ENCODE measurements at regions not wholly inside any gene's neighbourhood (a gene's known extent, or its start where the extent isn't known, plus 50 kb on each side); places are given as distances from the start of the nearest gene placed in this dataset.
"Not testable (repeated sequence)": the region's sequence is repeated elsewhere in the genome, so short reads cannot be mapped to it uniquely, and the experiment has no call there.

- no peak for DNase-seq (ENCODE audit: low read depth in 4 of 6, low spot score in 6 of 6)
- no peaks in the 10 kb centered on the region for H3K36me3 ChIP-seq (ENCODE audit: control insufficient read depth, insufficient read depth, low read length)
- no peak overlapping the region for H3K27ac ChIP-seq (ENCODE audit: low read depth, low read length)
- WGBS (ENCODE audit: insufficient coverage): 87% methylated on average over 2 of the region's 4 CpGs
- no peaks in the 10 kb centered on the region for H3K9me3 ChIP-seq (ENCODE audit: control insufficient read depth, insufficient read depth, low read length)
- H3K27me3 ChIP-seq (ENCODE audit: control insufficient read depth, insufficient read depth, low read length): no peaks in the 10 kb centered on the region
- no peak overlapping the region for H3K4me3 ChIP-seq (ENCODE audit: low read depth, low read length)
- H3K4me1 ChIP-seq (ENCODE audit: control insufficient read depth, insufficient read depth, low read length): peaks cover 3% of the 10 kb centered on the region
Observed at GRCh38 chr6:11424395-11425034, 113.0 kb upstream of the TMEM170B start.

DNA sequence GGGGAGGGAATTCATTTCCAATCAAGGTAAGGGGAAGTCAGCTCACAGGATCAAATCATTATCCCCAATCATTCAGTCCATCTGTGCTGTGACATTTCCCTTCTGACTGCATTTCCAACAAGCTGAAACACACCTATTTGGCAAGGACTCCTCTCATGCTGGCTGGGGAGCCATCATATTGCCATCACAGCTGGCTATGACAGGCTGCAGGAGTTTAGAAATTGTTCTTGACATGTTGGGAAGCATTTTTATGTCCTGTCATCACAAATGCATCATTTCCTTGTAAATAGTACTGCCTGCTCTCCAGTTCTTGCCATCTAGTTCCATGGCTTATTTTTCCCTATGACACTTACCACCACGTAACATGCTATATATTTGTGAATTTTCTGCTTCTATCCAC is 113.9 kb upstream of the TMEM170B start:
- peaks cover 3% of the 10 kb centered on the region for H3K4me1 ChIP-seq (ENCODE audit: control insufficient read depth, insufficient read depth, low read length)
- peak in 2 of 6 donors; percentile 25 to 41 for DNase-seq (ENCODE audit: low read depth in 4 of 6, low spot score in 6 of 6)
- H3K9me3 ChIP-seq (ENCODE audit: control insufficient read depth, insufficient read depth, low read length): no peaks in the 10 kb centered on the region
- no peak overlapping the region for H3K27ac ChIP-seq (ENCODE audit: low read depth, low read length)
- H3K27me3 ChIP-seq (ENCODE audit: control insufficient read depth, insufficient read depth, low read length): no peaks in the 10 kb centered on the region
- no CpG with 5 or more reads among the region's 1 CpG for WGBS (ENCODE audit: insufficient coverage)
- H3K4me3 ChIP-seq (ENCODE audit: low read depth, low read length): no peak overlapping the region
- H3K36me3 ChIP-seq (ENCODE audit: control insufficient read depth, insufficient read depth, low read length): no peaks in the 10 kb centered on the region

DNA sequence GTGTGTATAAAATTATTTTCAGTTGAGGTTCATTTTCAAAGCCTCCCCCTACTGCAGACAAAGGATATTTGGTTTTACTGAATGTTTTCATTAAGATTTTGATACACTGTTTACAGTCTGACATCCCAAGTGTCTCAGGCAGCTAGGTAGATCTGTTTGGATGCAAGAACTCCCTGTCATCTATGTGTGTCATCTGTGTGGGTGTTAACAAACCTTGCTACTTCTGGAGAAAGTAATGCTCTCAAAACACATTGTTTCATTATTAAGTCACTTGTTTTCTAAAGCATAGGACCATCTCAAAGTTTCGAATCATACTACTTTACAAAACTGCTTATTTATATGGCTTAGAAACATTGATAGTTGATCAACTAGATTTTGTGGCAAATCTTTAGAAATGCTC is 114.5 kb upstream of the TMEM170B start:
- Histone ChIP-seq H3K9me3 (ENCODE audit: control insufficient read depth, insufficient read depth, low read length) (no peaks in the 10 kb centered on the region), H3K4me3 (ENCODE audit: low read depth, low read length) (no peak overlapping the region), H3K36me3 (ENCODE audit: control insufficient read depth, insufficient read depth, low read length) (no peaks in the 10 kb centered on the region), H3K4me1 (ENCODE audit: control insufficient read depth, insufficient read depth, low read length) (peaks cover 3% of the 10 kb centered on the region), H3K27me3 (ENCODE audit: control insufficient read depth, insufficient read depth, low read length) (no peaks in the 10 kb centered on the region), H3K27ac (ENCODE audit: low read depth, low read length) (no peak overlapping the region)
- WGBS (ENCODE audit: insufficient coverage): no CpG with 5 or more reads among the region's 1 CpG
- DNase-seq (ENCODE audit: low read depth in 4 of 6, low spot score in 6 of 6): no peak

- H3K27ac ChIP-seq (ENCODE audit: low read depth, low read length): no peak overlapping the region
- no peaks in the 10 kb centered on the region for H3K36me3 ChIP-seq (ENCODE audit: control insufficient read depth, insufficient read depth, low read length)
- H3K4me1 ChIP-seq (ENCODE audit: control insufficient read depth, insufficient read depth, low read length): no peaks in the 10 kb centered on the region
- H3K9me3 ChIP-seq (ENCODE audit: control insufficient read depth, insufficient read depth, low read length): no peaks in the 10 kb centered on the region
- no peak for DNase-seq (ENCODE audit: low read depth in 4 of 6, low spot score in 6 of 6)
- no peaks in the 10 kb centered on the region for H3K27me3 ChIP-seq (ENCODE audit: control insufficient read depth, insufficient read depth, low read length)
- no peak overlapping the region for H3K4me3 ChIP-seq (ENCODE audit: low read depth, low read length)
Observed at GRCh38 chr6:11419763-11420453, 117.6 kb upstream of the TMEM170B start.

- WGBS (ENCODE audit: insufficient coverage): no CpG with 5 or more reads among the region's 2 CpGs
- H3K4me1 ChIP-seq (ENCODE audit: control insufficient read depth, insufficient read depth, low read length): no peaks in the 10 kb centered on the region
- H3K4me3 ChIP-seq (ENCODE audit: low read depth, low read length): no peak overlapping the region
- H3K36me3 ChIP-seq (ENCODE audit: control insufficient read depth, insufficient read depth, low read length): no peaks in the 10 kb centered on the region
- no peak overlapping the region for H3K27ac ChIP-seq (ENCODE audit: low read depth, low read length)
- no peak for DNase-seq (ENCODE audit: low read depth in 4 of 6, low spot score in 6 of 6)
- H3K9me3 ChIP-seq (ENCODE audit: control insufficient read depth, insufficient read depth, low read length): no peaks in the 10 kb centered on the region
- no peaks in the 10 kb centered on the region for H3K27me3 ChIP-seq (ENCODE audit: control insufficient read depth, insufficient read depth, low read length)
Observed at GRCh38 chr6:11418290-11418905, 119.2 kb upstream of the TMEM170B start.

DNA sequence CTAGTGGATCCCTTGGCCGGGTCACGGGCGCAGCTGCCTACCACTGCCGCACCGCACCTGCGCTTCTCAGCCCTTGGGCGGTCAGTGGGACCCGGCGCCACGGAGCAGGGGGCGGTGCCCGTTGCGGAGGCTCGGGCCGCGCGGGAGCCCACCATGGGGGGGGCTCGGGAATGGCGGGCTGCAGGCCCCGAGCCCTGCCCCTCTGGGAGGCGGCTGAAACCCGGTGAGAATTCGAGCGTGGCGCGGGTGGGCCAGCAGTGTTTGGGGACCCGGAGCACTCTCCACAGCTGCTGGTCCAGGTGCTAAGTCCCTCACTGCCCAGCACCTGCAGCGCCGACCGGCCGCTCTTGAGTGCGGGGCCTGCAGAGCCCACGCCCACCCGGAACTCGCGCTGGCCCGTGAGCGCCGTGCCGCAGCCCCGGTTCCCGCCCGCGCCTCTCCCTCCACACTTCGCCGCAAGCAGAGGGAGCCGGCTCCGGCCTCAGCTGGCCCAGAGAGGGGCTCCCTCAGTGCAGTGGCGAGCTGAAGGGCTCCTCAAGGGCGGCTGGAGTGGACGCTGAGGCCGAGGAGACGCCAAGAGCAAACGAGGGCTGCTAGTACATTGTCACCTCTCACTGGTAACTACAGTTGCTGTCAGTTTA is 120.5 kb upstream of the TMEM170B start:
- Histone ChIP-seq H3K36me3 (ENCODE audit: control insufficient read depth, insufficient read depth, low read length) (no peaks in the 10 kb centered on the region), H3K9me3 (ENCODE audit: control insufficient read depth, insufficient read depth, low read length) (no peaks in the 10 kb centered on the region), H3K27me3 (ENCODE audit: control insufficient read depth, insufficient read depth, low read length) (no peaks in the 10 kb centered on the region), H3K27ac (ENCODE audit: low read depth, low read length) (no peak overlapping the region), H3K4me3 (ENCODE audit: low read depth, low read length) (no peak overlapping the region), H3K4me1 (ENCODE audit: control insufficient read depth, insufficient read depth, low read length) (no peaks in the 10 kb centered on the region)
- WGBS (ENCODE audit: insufficient coverage): 96% methylated on average over 49 of the region's 54 CpGs
- no peak for DNase-seq (ENCODE audit: low read depth in 4 of 6, low spot score in 6 of 6)

- H3K9me3 ChIP-seq (ENCODE audit: control insufficient read depth, insufficient read depth, low read length); H3K4me1 ChIP-seq (ENCODE audit: control insufficient read depth, insufficient read depth, low read length); H3K4me3 ChIP-seq (ENCODE audit: low read depth, low read length); DNase-seq (ENCODE audit: low read depth in 4 of 6, low spot score in 6 of 6); H3K27ac ChIP-seq (ENCODE audit: low read depth, low read length); H3K27me3 ChIP-seq (ENCODE audit: control insufficient read depth, insufficient read depth, low read length); H3K36me3 ChIP-seq (ENCODE audit: control insufficient read depth, insufficient read depth, low read length): not testable (repeated sequence)
- 76% methylated on average over 6 of the region's 7 CpGs for WGBS (ENCODE audit: insufficient coverage)
Observed at GRCh38 chr6:11416099-11416935, 121.2 kb upstream of the TMEM170B start.

DNA sequence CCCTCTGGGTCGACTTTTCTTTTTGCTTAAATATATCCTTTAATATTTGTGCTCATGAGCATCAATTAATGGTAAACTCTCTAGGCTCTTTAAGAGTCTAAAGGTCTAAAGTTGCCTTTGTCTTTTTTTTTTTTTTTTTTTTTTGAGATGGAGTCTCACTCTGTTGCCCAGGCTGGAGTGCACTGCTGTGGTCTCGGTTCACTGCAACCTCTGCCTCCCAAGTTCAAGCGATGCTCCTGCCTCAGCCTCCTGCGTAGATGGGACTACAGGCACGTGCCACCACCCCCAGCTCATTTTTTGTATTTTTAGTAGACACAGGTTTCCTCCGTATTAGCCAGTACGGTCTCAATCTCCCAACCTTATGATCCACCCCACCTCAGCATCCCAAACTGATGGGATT is 122.0 kb upstream of the TMEM170B start:
- DNase-seq (ENCODE audit: low read depth in 4 of 6, low spot score in 6 of 6): no peak
- 96% methylated on average over 3 of the region's 7 CpGs for WGBS (ENCODE audit: insufficient coverage)
- Histone ChIP-seq H3K9me3 (ENCODE audit: control insufficient read depth, insufficient read depth, low read length) (no peaks in the 10 kb centered on the region), H3K27me3 (ENCODE audit: control insufficient read depth, insufficient read depth, low read length) (no peaks in the 10 kb centered on the region), H3K4me1 (ENCODE audit: control insufficient read depth, insufficient read depth, low read length) (no peaks in the 10 kb centered on the region), H3K4me3 (ENCODE audit: low read depth, low read length) (no peak overlapping the region), H3K27ac (ENCODE audit: low read depth, low read length) (no peak overlapping the region), H3K36me3 (ENCODE audit: control insufficient read depth, insufficient read depth, low read length) (no peaks in the 10 kb centered on the region)

GRCh38 chr6:11414176-11414963 is 123.2 kb upstream of the TMEM170B start:
- Histone ChIP-seq H3K27ac (ENCODE audit: low read depth, low read length) (no peak overlapping the region), H3K4me1 (ENCODE audit: control insufficient read depth, insufficient read depth, low read length) (no peaks in the 10 kb centered on the region), H3K4me3 (ENCODE audit: low read depth, low read length) (no peak overlapping the region), H3K27me3 (ENCODE audit: control insufficient read depth, insufficient read depth, low read length) (no peaks in the 10 kb centered on the region), H3K36me3 (ENCODE audit: control insufficient read depth, insufficient read depth, low read length) (no peaks in the 10 kb centered on the region), H3K9me3 (ENCODE audit: control insufficient read depth, insufficient read depth, low read length) (no peaks in the 10 kb centered on the region)
- WGBS (ENCODE audit: insufficient coverage): no CpG with 5 or more reads among the region's 2 CpGs
- DNase-seq (ENCODE audit: low read depth in 4 of 6, low spot score in 6 of 6): no peak
